Smooth muscle cell (in vitro differentiated cells): ENCODE measurements at regions not wholly inside any gene's neighbourhood (a gene's known extent, or its start where the extent isn't known, plus 50 kb on each side); places are given as distances from the start of the nearest gene placed in this dataset.
A peak's percentile ranks its signal among the peaks of the same experiment; 100 is the strongest.

Experiments
- DNase-seq: peaks from one replicate; lab custom pipeline; 2025; ENCODE audit not compliant: unreplicated experiment; lab: John Stamatoyannopoulos, UW
- H2AFZ ChIP-seq: fragments of 200-600 bp; sonication (generic); 2 replicates; pipeline ENCODE4 v1.6.0; 2016; ENCODE audit warnings: antibody characterized with exemption, low read depth, mild to moderate bottlenecking
- H3F3A ChIP-seq: fragments of 200-600 bp; sonication (generic); 2 replicates; pipeline ENCODE4 v1.6.0; 2017; ENCODE audit warnings: antibody characterized with exemption, low read depth
- H3K27ac ChIP-seq: fragments of 200-600 bp; sonication (generic); 2 replicates; pipeline ENCODE4 v1.5.1; 2016; ENCODE audit warnings: low read depth, mild to moderate bottlenecking
- H3K27me3 ChIP-seq: fragments of 200-600 bp; sonication (generic); 2 replicates; pipeline ENCODE4 v1.6.1; 2016; ENCODE audit warnings: low read depth, mild to moderate bottlenecking
- H3K36me3 ChIP-seq: fragments of 200-600 bp; sonication (generic); 2 replicates; pipeline ENCODE4 v1.5.1; 2016; ENCODE audit warnings: low read depth
- H3K4me1 ChIP-seq: fragments of 200-600 bp; sonication (generic); 2 replicates; pipeline ENCODE4 v1.5.1; 2016; ENCODE audit warnings: low read depth
- H3K4me2 ChIP-seq: fragments of 200-600 bp; sonication (generic); 2 replicates; pipeline ENCODE4 v1.6.0; 2016; ENCODE audit warnings: mild to moderate bottlenecking
- H3K4me3 ChIP-seq: fragments of 200-600 bp; sonication (generic); 2 replicates; pipeline ENCODE4 v1.5.1; 2016; ENCODE audit warnings: mild to moderate bottlenecking
- H3K79me2 ChIP-seq: fragments of 200-600 bp; sonication (generic); 2 replicates; pipeline ENCODE4 v1.6.0; 2016; ENCODE audit warnings: low read depth, mild to moderate bottlenecking
- H3K9ac ChIP-seq: fragments of 200-600 bp; sonication (generic); 2 replicates; pipeline ENCODE4 v1.6.0; 2016; ENCODE audit warnings: low read depth
- H3K9me3 ChIP-seq: fragments of 200-600 bp; sonication (generic); replicated peaks from 2 replicates; pipeline ENCODE4 v1.5.1; 2016; ENCODE audit warnings: low read depth
- H4K20me1 ChIP-seq: fragments of 200-600 bp; sonication (generic); 2 replicates; pipeline ENCODE4 v1.6.0; 2016; ENCODE audit warnings: low read depth
- CTCF ChIP-seq: fragments of 200-600 bp; sonication (generic); IDR thresholded peaks from 2 replicates; pipeline ENCODE4 v1.5.1; 2017; ENCODE audit warnings: borderline replicate concordance, mild to moderate bottlenecking, antibody characterized with exemption; ENCODE audit not compliant: insufficient read depth, poor library complexity, severe bottlenecking
- WGBS: methylation state at CpG from one replicate; pipeline ENCODE4 v1.1.7; 2016; ENCODE audit warnings: low lambda C conversion rate; 5-methylcytosine and 5-hydroxymethylcytosine counted together

- Histone ChIP-seq H4K20me1 (no peaks in the 10 kb centered on the region), H2AFZ (no peak overlapping the region), H3F3A (no peaks in the 10 kb centered on the region), H3K36me3 (no peaks in the 10 kb centered on the region), H3K79me2 (no peaks in the 10 kb centered on the region), H3K4me2 (no peak overlapping the region), H3K4me3 (no peak overlapping the region), H3K9ac (no peak overlapping the region), H3K9me3 (no peaks in the 10 kb centered on the region), H3K27ac (no peak overlapping the region), H3K27me3 (no peaks in the 10 kb centered on the region), H3K4me1 (no peaks in the 10 kb centered on the region)
- 94% methylated on average over 2 of the region's 2 CpGs for whole genome bisulfite sequencing
- no peak for DNase-seq
- no peak for TF ChIP-seq CTCF
Measured at GRCh38 chr3:61369678-61370077, 118.4 kb upstream of the FHIT start.

GRCh38 chr3:61371123-61371522 lies 119.9 kb upstream of the FHIT start:
- Histone ChIP-seq H3K4me3 (no peak overlapping the region), H2AFZ (no peak overlapping the region), H3K4me2 (no peak overlapping the region), H3K9ac (no peak overlapping the region), H3K27ac (no peak overlapping the region), H3K4me1 (no peaks in the 10 kb centered on the region), H3K36me3 (no peaks in the 10 kb centered on the region), H3K27me3 (no peaks in the 10 kb centered on the region), H3K9me3 (no peaks in the 10 kb centered on the region), H4K20me1 (no peaks in the 10 kb centered on the region), H3K79me2 (no peaks in the 10 kb centered on the region), H3F3A (no peaks in the 10 kb centered on the region)
- 78% methylated on average over 1 of the region's 1 CpG for WGBS
- peak; percentile 58 for TF ChIP-seq CTCF
- DNase-seq = no peak

- Histone ChIP-seq H3K27ac (no peak overlapping the region), H3K27me3 (no peaks in the 10 kb centered on the region), H2AFZ (no peak overlapping the region), H3K4me3 (no peak overlapping the region), H3K9ac (no peak overlapping the region), H3K9me3 (no peaks in the 10 kb centered on the region), H3K79me2 (no peaks in the 10 kb centered on the region), H3F3A (no peaks in the 10 kb centered on the region), H3K4me2 (no peak overlapping the region), H3K36me3 (no peaks in the 10 kb centered on the region), H3K4me1 (no peaks in the 10 kb centered on the region), H4K20me1 (no peaks in the 10 kb centered on the region)
- TF ChIP-seq CTCF = no peak
- WGBS = 100% methylated on average over 1 of the region's 1 CpG
- DNase-seq = no peak
Measured at GRCh38 chr3:61372723-61373122, 121.5 kb upstream of the FHIT start.

GRCh38 chr3:61378311-61378710 lies 127.1 kb upstream of the FHIT start:
- Histone ChIP-seq H3K79me2 (no peaks in the 10 kb centered on the region), H3K9me3 (no peaks in the 10 kb centered on the region), H2AFZ (no peak overlapping the region), H3K36me3 (no peaks in the 10 kb centered on the region), H4K20me1 (no peaks in the 10 kb centered on the region), H3K27ac (no peak overlapping the region), H3K9ac (no peak overlapping the region), H3K4me2 (no peak overlapping the region), H3F3A (no peaks in the 10 kb centered on the region), H3K4me3 (no peak overlapping the region), H3K27me3 (no peaks in the 10 kb centered on the region), H3K4me1 (no peaks in the 10 kb centered on the region)
- 55% methylated on average over 1 of the region's 1 CpG for WGBS
- no peak for DNase-seq
- no peak for TF ChIP-seq CTCF
